HG02678 (cell line): ENCODE measurements at regions not wholly inside any gene's neighbourhood (a gene's known extent, or its start where the extent isn't known, plus 50 kb on each side); places are given as distances from the start of the nearest gene placed in this dataset.

Experiments used
- ATAC-seq: cut with Tn5 transposase; IDR thresholded peaks from one replicate; pipeline ENCODE4 v1.9.1; 2021; ENCODE audit warnings: mild to moderate bottlenecking, moderate library complexity; ENCODE audit not compliant: unreplicated experiment

DNA sequence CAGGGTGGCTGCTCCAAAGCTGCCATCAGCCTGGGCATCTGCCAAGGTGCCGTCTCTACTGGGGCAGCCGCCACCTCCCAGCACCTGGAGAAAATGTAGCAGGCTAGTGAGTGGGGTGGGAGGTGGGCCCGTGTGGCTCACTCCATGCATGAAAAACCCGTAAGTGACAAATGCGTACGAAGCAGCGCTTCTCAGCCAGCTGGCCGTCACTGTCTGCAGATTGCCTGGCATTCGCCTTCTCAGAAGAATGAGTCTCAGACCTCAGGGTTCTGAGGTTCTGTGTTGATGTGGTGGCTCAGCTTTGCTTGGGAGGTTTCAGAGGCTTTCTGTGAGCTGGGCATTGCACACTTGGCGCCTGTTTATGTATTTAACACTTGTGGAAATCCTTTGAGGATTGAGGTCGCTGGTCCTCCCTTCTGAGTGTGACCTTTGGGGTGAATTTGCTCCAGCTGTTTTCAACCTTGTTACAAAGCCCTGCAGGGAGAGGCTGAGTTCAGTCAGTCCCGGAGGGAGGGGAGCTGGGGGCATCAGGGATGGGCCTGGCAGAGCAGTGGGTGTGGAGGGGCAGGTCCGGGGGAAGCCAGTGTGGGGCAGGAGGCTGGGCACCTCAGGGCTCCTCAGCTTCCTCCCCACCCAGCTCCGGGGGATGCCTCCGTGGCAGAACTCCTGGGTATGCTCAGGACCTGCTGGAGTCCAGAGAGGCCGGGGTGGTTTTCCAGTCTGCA lies 977.0 kb downstream of the TBC1D22A start:
- no peak for ATAC-seq

DNA sequence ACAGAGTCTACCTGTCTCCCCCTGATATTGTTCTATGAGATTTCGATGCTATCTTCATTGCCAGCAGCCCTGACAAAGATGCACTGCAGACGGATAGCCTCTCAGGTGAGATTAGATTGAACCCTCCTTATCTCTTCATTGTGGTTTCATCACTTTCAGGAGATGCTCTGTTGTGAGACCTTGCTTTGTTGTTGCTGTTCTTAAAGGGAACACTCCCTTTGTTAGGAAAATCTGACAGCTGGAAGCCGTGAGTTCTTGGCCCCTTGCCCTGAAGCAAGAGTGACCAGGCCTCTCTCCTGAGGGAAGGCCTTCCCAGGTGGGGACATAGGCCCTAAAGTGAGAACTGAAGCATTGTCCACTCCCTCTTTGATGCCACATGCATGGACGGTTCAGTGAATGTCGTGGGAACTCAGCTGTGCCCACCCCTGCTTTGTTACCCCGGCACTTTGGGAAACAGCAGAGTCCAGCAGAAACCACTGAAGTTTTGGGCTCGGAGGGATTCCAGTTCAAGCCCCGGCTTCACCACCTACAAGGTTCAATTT lies 976.1 kb downstream of the TBC1D22A start:
- ATAC-seq, result no peak

DNA sequence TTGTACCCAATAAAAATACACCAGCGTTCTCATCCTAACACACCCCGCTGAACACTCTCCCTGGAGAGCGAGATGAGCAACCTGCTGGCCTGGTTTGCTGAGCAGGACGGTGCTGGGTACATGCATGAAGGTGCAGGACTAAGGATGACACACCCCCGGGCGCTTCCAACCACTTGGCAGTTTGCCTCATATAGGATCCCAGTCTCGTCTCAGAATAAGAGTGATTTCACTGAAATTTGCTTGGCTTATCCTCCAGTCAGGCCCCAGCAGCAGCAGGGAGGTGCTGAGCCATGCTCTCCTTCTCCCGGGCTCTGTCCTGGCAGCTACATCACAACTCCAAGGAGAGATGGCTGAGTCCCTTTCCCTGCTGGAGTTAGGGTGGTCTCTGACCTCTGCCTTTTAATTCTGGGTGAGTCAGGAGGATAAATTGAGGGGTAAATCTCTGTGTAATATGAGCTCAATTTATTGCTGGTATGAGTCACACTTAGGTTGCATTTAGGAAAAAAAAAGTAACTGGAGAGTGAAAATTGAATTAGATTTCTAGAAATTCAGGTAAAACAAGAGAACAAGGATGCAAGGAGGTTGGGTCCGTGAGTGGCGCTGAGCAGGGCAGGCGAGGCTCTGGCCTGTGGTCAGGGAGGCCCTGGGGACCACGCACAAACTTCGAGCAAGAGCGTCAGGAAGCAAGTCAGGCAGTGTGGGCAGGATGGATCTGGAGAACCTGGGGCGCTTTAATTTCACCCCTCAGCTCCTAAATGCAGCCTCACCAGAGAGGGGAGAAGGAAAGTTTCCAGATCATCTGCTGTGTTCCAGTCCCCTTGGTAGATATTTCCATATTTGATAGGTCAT lies 974.0 kb downstream of the TBC1D22A start:
- no peak for ATAC-seq

DNA sequence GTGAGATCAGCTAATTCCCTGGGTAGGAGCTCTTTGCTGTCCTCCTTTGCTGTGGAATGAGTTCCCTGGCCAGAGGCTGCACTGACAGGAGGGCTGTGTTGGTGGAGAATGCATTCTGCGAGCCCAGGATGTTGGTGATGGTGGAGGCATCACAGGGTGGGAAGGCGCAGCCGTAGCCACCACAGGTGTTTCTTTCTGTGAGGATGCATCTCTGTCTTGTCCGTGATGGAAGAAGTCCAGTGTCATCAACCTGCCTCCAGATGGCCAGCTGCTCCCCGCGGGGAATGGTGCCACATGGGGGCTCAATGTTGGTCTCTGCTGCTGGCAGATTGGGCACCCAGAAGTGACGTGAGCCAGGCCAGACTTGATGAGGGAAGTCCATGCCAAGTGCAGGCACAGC lies 972.1 kb downstream of the TBC1D22A start:
- ATAC-seq, result no peak

DNA sequence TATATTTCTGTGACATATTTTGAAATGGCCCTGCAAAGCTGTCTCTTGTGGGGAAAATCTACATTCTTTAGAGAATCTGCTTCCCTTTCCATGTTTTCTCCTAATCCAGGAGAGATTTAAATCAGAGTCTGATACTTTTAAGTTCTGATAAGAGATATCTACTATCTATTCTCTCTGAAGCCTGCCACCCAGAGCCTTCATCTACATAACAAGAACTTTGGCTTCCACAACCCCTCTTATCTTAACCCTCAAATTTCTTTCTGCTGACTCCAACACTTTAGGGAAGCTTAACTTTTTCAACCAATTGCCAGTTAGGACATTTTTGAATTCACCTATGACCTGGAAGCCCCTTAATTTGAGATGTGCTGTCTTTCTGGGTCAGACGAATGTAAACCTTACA lies 965.2 kb downstream of the TBC1D22A start:
- no peak for ATAC-seq

DNA sequence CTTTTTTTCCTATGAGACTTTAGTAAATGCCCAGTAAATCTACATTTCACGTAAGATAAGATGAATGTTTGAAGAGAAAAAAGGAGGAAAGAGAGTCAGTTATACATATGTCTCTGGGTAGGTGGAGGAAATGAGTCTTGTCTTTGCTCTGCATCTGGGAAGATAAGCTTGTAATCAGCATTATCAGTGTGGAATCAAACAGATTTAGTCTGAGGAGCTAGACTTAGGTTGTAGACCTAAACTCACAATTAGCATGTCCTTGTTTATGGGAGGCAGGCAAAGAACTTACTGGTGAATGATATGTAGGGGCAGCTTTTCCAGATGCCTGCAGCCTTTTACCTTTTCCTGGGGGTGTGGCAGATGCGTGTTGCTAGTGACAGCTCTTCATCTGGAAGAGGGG lies 962.3 kb downstream of the TBC1D22A start:
- no peak for ATAC-seq

DNA sequence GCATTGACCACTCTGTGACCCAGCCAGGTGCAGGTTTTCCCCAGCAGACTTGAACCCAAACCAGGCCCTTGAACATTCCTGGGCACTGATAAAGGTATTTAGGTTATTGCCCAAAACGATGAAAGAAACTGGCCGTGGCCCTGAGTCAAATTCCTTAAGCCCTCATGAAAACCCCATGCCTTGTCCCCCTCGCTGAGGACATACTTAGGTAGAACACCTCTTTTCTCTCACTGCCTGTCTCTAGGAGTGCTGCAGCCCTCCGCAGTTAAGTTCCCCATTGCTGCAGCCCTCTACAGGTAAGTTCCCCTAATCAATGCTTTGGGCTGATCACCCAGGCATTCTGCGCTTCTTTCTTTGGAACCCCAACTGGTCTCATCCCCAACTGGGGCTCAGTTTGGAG lies 961.6 kb downstream of the TBC1D22A start:
- no peak for ATAC-seq

DNA sequence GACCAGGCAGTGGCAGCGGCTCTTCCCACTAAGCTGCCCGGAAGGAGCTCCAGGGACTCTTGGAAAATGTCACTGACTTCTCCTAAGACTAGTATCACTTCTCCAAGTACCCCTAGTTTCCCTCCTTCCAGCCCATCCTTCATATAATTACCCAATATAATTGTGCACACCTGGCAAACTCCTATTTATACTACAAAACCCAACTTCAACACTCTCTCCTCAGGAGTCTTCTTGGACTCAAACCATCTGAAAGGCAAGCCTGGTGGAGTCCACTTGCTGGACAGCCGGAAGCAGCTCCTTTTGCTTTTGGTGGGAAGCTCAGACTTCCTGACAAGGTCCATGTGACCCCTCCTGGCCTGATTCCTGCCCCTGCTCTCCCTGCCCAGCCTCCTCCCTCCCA lies 955.9 kb downstream of the TBC1D22A start:
- no peak for ATAC-seq

DNA sequence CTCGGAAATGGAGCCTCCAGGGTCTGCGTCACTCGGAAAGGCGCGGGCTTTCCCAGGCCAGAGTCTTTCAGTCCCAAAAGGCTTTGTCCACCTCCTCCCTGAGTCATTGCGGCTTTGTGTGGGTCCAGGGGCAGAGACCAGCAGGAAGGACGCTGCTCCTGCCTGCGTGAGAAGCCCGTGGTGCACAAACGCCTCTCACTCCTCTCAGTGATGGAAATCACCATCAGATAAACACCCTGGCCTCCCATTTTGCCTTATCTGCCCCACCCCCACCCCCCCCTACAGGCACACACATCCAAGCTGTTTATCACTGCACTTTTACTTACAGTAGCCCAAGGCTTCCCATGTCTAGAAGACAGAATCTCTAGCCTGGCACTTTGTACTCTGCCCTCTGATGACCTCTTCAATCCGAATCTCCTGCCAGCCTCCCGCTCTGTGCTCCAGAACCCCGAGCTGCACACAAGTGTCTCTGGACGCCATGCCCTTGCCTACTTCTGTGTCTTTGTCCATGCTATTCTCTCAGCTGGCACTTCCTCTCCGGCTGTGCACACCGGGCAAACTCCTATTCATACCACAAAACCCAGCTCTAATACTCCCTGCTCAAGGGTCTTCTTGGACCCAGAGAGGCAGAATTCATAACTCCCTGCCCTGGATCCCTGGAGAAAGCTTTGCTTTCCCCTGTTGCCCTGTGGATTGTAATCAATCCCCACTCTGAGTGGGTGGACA lies 954.6 kb downstream of the TBC1D22A start:
- ATAC-seq, result no peak

DNA sequence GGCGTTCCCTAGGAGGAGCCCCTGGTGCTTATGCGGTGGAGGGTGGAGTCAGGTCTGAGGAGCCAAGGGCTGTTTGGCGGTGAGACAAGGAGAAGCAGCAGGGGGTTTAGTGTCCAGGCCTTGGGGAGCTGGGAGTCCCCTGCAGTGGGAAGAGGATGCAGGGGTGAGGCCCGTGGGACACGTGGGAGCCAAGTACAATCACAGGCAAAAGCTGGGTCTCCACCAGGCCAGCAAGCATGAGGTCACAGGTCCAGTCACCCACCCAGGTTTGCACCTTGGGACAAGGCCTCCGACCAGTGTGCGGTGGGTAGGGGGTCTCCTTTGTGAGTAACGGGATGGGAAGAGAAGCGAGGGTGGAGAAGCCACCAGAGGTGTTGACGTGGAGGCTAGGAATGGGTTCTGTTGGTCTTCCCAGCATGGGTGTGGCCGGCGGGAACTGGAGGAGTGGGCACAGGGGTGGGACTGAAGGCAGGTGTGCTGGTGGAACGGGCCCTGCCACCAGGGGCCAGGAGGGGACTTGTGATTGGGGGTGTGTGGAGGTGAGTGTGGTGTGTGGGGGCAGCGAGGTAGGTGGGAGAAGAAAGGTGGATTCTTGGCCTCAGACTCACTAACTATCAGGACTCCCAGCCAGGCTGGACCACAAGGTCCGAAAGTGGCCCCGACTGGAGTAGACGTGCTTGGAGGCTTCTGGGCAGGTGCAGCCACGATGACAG lies 953.6 kb downstream of the TBC1D22A start:
- ATAC-seq, result no peak

DNA sequence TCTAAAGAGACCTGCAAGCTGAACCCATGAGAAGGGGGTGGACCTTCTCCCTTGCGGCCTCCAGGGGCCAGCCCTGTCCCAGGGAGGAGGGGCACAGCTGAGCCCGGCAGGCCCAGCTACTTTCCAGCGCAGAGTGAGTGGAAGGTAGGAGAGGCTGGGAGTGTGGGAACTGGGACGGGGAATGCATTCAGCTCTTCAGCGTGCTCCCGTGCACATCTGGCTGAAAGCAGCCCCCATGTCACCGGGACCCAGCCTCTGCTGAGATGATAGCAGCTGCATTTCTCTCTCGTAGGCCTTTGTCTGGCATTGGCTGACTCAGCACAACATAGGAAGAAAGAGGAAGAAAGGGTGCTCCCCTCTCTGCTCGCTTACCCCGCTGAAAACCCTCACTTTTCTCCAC lies 951.5 kb downstream of the TBC1D22A start:
- ATAC-seq, result no peak

DNA sequence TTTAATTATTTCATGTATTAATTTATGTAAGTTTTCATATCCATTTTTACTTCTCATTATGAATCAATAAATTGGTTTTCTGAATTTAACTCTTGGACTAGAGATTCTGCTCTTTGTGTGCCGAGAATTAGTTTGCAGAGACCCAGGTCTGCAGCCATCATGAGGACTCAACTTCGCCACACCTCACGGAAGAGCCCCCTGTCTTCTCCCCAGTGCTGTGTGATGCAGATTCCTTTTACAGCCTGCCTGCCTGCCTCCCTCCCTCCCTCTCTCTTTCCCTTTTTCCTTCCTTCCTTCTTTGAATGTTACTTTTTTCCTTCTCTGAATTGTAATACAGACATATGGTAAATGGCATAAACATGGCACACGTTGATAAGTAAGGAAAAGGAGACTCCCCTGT lies 947.7 kb downstream of the TBC1D22A start:
- no peak for ATAC-seq

DNA sequence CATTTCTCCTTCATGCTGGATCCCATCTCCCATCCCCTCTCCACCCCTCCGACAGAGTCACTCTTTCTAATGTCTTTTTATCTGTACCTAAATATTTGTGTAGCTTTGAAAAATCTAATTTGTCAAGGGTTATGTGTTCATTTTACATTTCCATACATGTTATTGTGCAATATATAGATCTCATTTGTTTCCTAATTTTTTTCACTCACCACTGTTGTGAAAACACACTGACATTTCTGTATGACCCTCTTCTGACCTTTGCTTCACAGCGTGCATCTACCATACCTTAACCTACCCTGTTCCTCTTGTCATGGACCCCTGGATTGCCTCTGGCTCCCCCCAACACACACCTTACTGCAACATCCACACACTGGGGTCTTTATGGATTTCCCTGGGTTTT lies 942.9 kb downstream of the TBC1D22A start:
- ATAC-seq, result no peak

DNA sequence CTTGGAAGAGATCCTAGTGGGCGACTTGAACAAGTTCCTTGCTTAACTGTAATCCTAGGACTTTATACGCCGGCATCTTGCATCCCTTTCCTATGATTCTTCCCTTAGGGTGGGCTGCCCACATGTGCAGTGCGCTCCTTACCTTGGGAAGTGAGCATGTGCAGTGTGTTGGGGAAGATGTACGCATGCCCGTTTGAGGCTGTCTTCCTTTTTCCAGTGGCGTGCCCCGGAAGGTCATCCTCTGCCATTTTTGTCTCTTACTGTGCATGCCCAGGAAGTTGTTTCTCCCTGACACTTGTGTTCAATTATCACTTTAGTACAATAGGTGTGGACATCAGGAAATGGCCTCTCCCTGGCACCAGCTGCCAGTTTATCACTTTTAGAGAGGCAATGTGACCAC lies 936.5 kb downstream of the TBC1D22A start:
- ATAC-seq, result no peak

DNA sequence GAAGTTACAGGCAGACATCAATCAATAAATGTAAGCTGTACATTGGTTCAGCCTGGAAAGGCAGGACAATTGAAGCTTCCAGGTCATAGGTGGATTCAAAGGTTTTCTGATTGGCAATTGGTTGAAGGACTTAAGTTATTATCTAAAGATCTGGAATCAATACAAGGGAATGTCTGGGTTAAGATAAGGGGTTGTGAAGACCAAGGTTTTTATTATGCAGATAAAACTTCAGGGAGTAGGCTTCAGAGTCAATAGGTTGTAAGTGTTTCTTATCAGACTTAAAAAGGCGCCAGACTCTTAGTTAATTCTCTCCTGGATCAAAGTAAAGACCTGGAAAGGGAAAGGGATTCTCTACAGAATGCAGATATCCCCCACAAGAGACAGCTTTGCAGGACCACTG lies 935.4 kb downstream of the TBC1D22A start:
- ATAC-seq, result no peak

DNA sequence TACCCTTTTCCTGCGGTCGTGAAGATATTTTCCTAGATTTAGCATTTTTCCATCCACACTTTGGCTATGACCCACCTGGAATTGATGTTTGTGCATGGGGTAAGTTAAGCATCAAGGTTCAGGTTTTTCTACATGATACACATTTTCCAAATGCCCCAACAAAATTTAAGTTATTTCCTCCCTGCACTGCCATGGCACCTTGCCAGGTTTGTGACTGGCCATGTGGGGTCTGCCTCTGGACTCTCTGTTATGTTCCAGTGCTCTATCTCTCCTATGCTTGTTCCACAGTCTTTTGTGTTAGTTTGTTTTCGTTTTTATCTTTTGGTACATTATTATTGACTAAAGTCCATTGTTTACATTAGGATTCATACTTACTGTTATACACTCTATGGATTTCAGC lies 934.3 kb downstream of the TBC1D22A start:
- no peak for ATAC-seq

DNA sequence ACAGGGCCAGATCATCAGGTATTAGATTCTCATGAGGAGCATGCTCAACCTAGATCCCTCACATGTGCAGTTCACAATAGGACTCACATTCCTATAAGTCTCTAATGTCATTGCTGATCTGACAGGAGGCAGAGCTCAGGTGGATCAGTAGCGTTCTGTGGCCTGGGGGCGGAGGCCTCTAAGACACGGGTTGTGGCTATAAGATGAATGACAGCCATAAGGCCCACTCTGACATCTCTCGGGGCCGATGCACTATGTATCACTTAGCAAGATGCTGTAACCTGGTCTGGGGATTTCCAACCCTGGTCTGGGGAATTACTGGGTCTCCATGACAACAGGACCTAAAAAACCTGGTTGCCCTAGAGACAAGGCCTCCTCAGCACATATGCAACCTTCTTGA lies 932.7 kb downstream of the TBC1D22A start:
- no peak for ATAC-seq

DNA sequence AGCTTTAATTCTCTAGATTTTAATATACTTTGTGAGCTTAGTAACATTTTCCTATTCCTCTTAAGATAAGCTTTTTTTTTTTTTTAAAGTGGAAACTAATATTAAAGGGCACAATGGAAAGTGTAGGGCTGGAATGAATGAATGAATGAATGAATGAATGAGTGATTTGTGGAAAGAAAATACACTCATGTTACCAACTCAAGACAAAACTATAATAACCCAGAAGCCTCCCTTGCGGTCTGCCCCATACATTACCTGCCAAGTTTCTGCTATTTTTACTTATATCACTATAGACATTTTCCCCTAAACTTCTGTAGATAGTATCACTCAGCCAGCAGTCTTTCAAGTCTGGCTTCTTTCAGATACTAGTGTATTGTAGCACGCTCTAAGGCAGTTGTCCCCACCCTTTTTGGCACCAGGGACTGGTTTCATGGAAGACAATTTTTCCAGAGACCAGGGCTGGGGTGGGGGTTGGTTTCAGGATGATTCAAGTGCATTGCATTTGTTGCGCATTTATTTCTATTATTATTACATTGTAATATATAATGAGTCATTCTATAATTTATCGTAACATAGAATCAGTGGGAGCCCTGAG lies 932.2 kb downstream of the TBC1D22A start:
- no peak for ATAC-seq

DNA sequence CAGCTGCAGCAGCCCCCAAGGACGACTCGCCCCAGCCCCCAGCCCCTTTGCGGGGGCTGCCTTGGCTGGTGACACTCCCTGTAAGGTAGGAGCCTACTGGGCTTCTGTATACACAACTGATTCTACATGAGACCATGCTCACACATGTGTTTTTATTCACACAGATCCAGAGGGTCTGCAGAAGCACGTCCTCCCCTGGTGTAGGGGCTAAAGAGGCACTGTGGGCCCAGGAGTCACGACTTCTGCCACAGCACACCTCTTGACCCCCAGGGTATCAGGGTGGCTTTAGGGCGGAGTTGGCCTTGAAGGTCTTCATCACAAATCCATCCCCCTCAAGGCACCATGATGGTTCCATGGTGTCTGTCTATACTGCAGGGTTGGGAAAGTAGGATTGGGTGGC lies 931.2 kb downstream of the TBC1D22A start:
- ATAC-seq, result no peak

DNA sequence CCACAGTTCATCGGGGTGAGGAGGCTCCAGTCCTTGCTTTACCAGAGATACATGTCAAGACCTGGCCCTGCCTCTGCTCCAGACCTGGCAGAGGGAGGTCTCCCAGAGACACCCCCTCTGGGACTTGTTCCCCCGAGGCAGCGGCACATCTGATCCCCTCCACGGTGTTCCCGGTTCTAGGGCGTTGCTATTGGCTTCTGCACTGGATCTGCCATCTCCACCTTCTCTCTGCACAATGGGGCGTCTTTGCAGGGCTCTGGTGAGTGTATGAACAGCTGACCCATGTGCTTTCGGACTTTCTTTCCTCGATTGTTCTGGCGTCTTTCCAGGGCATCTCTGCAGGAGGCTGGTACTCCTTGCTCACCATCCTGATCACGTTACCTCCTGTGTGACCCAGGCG lies 930.4 kb downstream of the TBC1D22A start:
- ATAC-seq, result no peak
